Naive B cell (primary cell): ENCODE measurements at regions not wholly inside any gene's neighbourhood (a gene's known extent, or its start where the extent isn't known, plus 50 kb on each side); places are given as distances from the start of the nearest gene placed in this dataset.
A peak's percentile ranks its signal among the peaks of the same experiment; 100 is the strongest.
"Not testable (repeated sequence)": the region's sequence is repeated elsewhere in the genome, so short reads cannot be mapped to it uniquely, and the experiment has no call there.

Experiments
- ATAC-seq, 2 donors: fragments of 150-1000 bp; cut with Tn5 transposase; 2 replicates each; pipeline ENCODE4 v1.10.0; 2021; ENCODE audit warnings: low read depth in 2 of 2, mild to moderate bottlenecking in 2 of 2, moderate library complexity in 2 of 2
- DNase-seq: peaks from one replicate; pipeline ENCODE4 v3.0.0; 2022
- H3K27ac Mint-ChIP-seq, 6 donors: one replicate each; pipeline ENCODE4 v1.8.0; 2020 to 2022; ENCODE audit warnings: mild to moderate bottlenecking in 6 of 6, mixed read lengths in 6 of 6, moderate library complexity in 5 of 6, inconsistent platforms in 2 of 6
- H3K27me3 Mint-ChIP-seq, 3 donors: one replicate each; pipeline ENCODE4 v1.8.0; 2021 to 2022; ENCODE audit warnings: mixed read lengths in 3 of 3, mild to moderate bottlenecking in 1 of 3
- H3K36me3 Mint-ChIP-seq, 2 donors: one replicate each; pipeline ENCODE4 v1.8.0; 2020 to 2022; ENCODE audit warnings: mixed read lengths in 2 of 2, inconsistent platforms in 1 of 2, mild to moderate bottlenecking in 1 of 2
- H3K4me1 Mint-ChIP-seq, 3 donors: one replicate each; pipeline ENCODE4 v1.8.0; 2020 to 2022; ENCODE audit warnings: mixed read lengths in 3 of 3, inconsistent platforms in 1 of 3, mild to moderate bottlenecking in 1 of 3, moderate library complexity in 1 of 3
- H3K4me3 Mint-ChIP-seq, 8 donors: one replicate each; pipeline ENCODE4 v1.8.0; 2020 to 2022; ENCODE audit warnings: mild to moderate bottlenecking in 8 of 8, mixed read lengths in 8 of 8, moderate library complexity in 8 of 8, inconsistent platforms in 2 of 8
- H3K9me3 Mint-ChIP-seq, 7 donors: one replicate each; pipeline ENCODE4 v1.8.0; 2020 to 2022; ENCODE audit warnings: mixed read lengths in 7 of 7, mild to moderate bottlenecking in 5 of 7, inconsistent platforms in 2 of 7, moderate library complexity in 1 of 7

GRCh38 chr5:39547553-39548154 lies 122.9 kb upstream of the DAB2 start:
- no peak overlapping the region for H3K27ac Mint-ChIP-seq
- H3K9me3 Mint-ChIP-seq = peaks cover 0 to 5% (median 2%) of the 10 kb centered on the region in 7 donors
- no peaks in the 10 kb centered on the region for H3K36me3 Mint-ChIP-seq
- H3K4me3 Mint-ChIP-seq = no peak overlapping the region
- peak; percentile 16 for DNase-seq
- no peak for ATAC-seq
- H3K27me3 Mint-ChIP-seq = peaks cover 13 to 18% (median 16%) of the 10 kb centered on the region in 3 donors
- no peaks in the 10 kb centered on the region for H3K4me1 Mint-ChIP-seq

DNA sequence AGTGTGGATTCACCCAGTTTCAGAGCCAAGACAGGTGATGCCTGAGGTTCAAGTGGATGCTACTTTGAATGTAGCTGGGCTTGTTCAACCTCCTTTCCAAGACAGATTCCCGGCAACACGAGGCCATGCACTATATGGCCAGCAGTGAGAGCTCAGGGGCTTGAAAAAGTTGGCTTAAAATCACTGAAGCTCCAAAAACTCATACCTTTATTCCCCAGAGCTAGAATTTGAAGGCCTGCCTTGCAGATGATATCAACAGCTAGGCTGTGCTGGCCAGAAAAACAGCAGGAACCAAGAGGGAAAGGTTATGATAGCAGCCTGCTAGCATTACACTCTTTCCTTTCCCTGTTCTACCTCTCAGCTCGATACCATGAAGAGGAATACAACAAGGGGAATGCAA lies 120.2 kb upstream of the DAB2 start:
- Mint-ChIP-seq H3K4me3 (no peak overlapping the region), H3K4me1 (no peaks in the 10 kb centered on the region), H3K27me3 (peaks cover 0 to 10% (median 1%) of the 10 kb centered on the region in 3 donors), H3K36me3 (no peaks in the 10 kb centered on the region), H3K9me3 (no peaks in the 10 kb centered on the region), H3K27ac (no peak overlapping the region)
- DNase-seq (no peak), ATAC-seq (no peak)

GRCh38 chr5:39543335-39543734 lies 118.6 kb upstream of the DAB2 start:
- DNase-seq (no peak), ATAC-seq (no peak)
- Mint-ChIP-seq H3K27me3 (peaks cover 2 to 10% (median 6%) of the 10 kb centered on the region in 3 donors), H3K4me3 (no peak overlapping the region), H3K27ac (no peak overlapping the region), H3K9me3 (no peaks in the 10 kb centered on the region), H3K4me1 (no peaks in the 10 kb centered on the region), H3K36me3 (no peaks in the 10 kb centered on the region)

GRCh38 chr5:39542511-39543285 lies 117.9 kb upstream of the DAB2 start:
- no peak for DNase-seq
- H3K36me3 Mint-ChIP-seq = no peaks in the 10 kb centered on the region
- ATAC-seq = no peak
- H3K9me3 Mint-ChIP-seq = no peaks in the 10 kb centered on the region
- no peaks in the 10 kb centered on the region for H3K4me1 Mint-ChIP-seq
- H3K4me3 Mint-ChIP-seq = no peak overlapping the region
- no peak overlapping the region for H3K27ac Mint-ChIP-seq
- peaks cover 6 to 15% (median 8%) of the 10 kb centered on the region in 3 donors for H3K27me3 Mint-ChIP-seq

DNA sequence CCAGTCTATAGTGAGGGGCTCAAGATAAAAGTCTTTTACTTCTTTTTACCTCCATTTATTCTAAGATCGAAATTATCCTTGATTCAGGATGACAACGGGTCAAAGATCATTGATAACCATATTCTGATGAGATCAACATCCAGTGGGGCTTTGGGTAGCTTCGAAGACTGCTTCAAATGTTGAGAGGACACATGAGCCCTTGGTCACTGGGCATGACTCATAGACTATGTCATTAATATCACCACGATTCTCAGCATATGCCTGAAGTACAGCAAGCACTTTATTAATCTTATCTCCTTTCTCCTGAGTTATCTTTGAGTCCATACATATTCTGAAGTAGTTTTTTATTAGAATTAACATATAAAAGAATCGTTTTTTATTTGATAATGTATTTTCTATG lies 117.1 kb upstream of the DAB2 start:
- Mint-ChIP-seq H3K4me3 (no peak overlapping the region), H3K9me3 (no peaks in the 10 kb centered on the region)

DNA sequence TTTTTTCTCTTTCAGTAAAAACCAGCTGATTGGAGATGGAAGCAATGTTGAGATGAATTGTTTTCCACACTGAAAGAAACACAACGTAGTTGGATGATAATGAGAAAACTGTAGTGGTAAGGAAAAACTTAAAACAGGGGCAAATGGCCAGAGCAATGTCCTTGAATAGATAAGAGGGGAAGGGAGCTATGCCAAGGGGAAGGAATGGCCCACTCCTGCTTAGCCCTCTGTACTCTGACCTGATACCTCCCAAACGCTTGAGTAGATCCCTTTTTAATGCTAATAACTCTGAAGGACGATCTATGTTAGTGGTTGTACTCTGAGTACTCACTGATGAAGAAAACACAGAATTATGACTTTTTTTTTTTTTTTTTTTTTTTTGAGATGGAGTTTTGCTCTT lies 114.7 kb upstream of the DAB2 start:
- H3K4me3 Mint-ChIP-seq = no peak overlapping the region
- no peak overlapping the region for H3K27ac Mint-ChIP-seq
- no peaks in the 10 kb centered on the region for H3K4me1 Mint-ChIP-seq
- H3K9me3 Mint-ChIP-seq = no peaks in the 10 kb centered on the region
- H3K27me3 Mint-ChIP-seq = peaks cover 6 to 21% (median 12%) of the 10 kb centered on the region in 3 donors
- H3K36me3 Mint-ChIP-seq = no peaks in the 10 kb centered on the region
- DNase-seq = no peak
- no peak for ATAC-seq

More for the DNA sequence above, 117.1 kb upstream of the DAB2 start:
- ATAC-seq (no peak), DNase-seq (no peak)
- Mint-ChIP-seq H3K4me1 (no peaks in the 10 kb centered on the region), H3K27ac (no peak overlapping the region), H3K27me3 (peaks cover 6 to 19% (median 12%) of the 10 kb centered on the region in 3 donors), H3K36me3 (no peaks in the 10 kb centered on the region)

DNA sequence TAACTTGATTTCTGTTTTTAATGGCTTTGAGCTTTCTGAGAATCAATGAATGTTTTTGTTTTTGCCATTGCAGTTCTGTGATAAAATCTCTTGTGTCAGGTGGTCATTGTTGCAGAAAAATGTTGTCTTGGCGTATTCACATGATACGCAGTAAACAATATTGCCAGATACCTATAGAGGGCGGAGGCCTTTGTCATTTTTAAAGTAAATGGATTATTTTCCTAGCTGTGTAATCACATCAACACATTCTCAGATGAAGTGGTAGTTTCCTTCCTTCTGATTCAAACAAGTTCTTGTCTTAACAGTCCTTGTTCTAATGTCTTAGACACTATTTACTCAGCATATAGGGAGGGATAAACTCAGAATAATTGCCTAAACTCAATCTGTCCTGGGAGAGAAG lies 109.9 kb upstream of the DAB2 start:
- Mint-ChIP-seq H3K27me3 (peaks cover 6 to 21% (median 20%) of the 10 kb centered on the region in 3 donors), H3K4me1 (no peaks in the 10 kb centered on the region), H3K4me3 (no peak overlapping the region), H3K27ac (no peak overlapping the region), H3K9me3 (no peaks in the 10 kb centered on the region), H3K36me3 (no peaks in the 10 kb centered on the region)
- ATAC-seq (no peak), DNase-seq (no peak)

- no peaks in the 10 kb centered on the region for H3K9me3 Mint-ChIP-seq
- ATAC-seq (no peak), DNase-seq (no peak)
- H3K27ac Mint-ChIP-seq = no peak overlapping the region
- no peaks in the 10 kb centered on the region for H3K36me3 Mint-ChIP-seq
- no peak overlapping the region for H3K4me3 Mint-ChIP-seq
- peaks cover 2 to 20% (median 16%) of the 10 kb centered on the region in 3 donors for H3K27me3 Mint-ChIP-seq
- H3K4me1 Mint-ChIP-seq = no peaks in the 10 kb centered on the region
Observed at GRCh38 chr5:39533749-39534148, 109.0 kb upstream of the DAB2 start.

- no peaks in the 10 kb centered on the region for H3K36me3 Mint-ChIP-seq
- no peak overlapping the region for H3K27ac Mint-ChIP-seq
- DNase-seq (no peak), ATAC-seq (no peak)
- no peaks in the 10 kb centered on the region for H3K9me3 Mint-ChIP-seq
- no peak overlapping the region for H3K4me3 Mint-ChIP-seq
- no peaks in the 10 kb centered on the region for H3K4me1 Mint-ChIP-seq
- H3K27me3 Mint-ChIP-seq = peaks cover 0 to 10% (median 10%) of the 10 kb centered on the region in 3 donors
Observed at GRCh38 chr5:39532511-39532910, 107.7 kb upstream of the DAB2 start.

GRCh38 chr5:39531306-39531705 lies 106.5 kb upstream of the DAB2 start:
- ATAC-seq (peak in 1 of 2 donors; percentile 28), DNase-seq (no peak)
- Mint-ChIP-seq H3K9me3 (no peaks in the 10 kb centered on the region), H3K4me1 (peaks cover 0 to 5% (median 0%) of the 10 kb centered on the region in 3 donors), H3K27ac (peak overlapping the region in 1 of 6 donors; percentile 7), H3K4me3 (no peak overlapping the region), H3K27me3 (peaks cover 0 to 8% (median 7%) of the 10 kb centered on the region in 3 donors), H3K36me3 (no peaks in the 10 kb centered on the region)

DNA sequence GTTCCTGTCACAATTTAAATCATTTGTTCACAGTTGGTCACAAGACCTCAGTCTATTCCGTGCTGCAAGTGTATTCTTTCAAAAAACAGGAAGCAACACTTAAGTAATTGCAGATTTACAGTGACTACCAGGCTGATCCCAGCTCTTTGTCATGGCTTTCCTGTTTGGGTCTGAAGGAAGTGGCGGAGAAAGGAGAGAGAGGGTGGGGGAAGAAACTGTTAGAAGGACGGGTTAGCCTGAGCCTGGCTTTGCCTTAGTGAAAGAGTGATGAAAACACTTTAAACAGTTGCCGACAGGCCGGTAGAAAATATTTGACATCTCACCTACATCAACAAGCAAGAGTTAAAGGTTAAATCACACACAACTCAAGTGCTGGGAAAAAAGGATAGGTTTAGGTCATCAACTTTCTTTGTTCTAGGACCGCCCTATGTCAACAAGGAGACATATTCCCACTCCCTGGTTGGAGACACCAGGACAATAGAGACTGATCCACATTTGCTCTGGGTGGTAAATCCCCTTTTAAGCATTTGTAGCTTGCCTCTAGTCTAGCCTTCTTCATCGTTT lies 102.2 kb upstream of the DAB2 start:
- H3K27ac Mint-ChIP-seq = no peak overlapping the region
- H3K27me3 Mint-ChIP-seq = peaks cover 0 to 21% (median 13%) of the 10 kb centered on the region in 3 donors
- ATAC-seq (no peak), DNase-seq (no peak)
- peaks cover 0 to 5% (median 0%) of the 10 kb centered on the region in 3 donors for H3K4me1 Mint-ChIP-seq
- H3K9me3 Mint-ChIP-seq = no peaks in the 10 kb centered on the region
- no peaks in the 10 kb centered on the region for H3K36me3 Mint-ChIP-seq
- H3K4me3 Mint-ChIP-seq = no peak overlapping the region

GRCh38 chr5:39525781-39526180 lies 101.0 kb upstream of the DAB2 start:
- H3K27me3 Mint-ChIP-seq = peaks cover 10 to 28% (median 13%) of the 10 kb centered on the region in 3 donors
- H3K27ac Mint-ChIP-seq, H3K4me3 Mint-ChIP-seq, H3K9me3 Mint-ChIP-seq, DNase-seq, H3K4me1 Mint-ChIP-seq, H3K36me3 Mint-ChIP-seq, ATAC-seq: not testable (repeated sequence)

DNA sequence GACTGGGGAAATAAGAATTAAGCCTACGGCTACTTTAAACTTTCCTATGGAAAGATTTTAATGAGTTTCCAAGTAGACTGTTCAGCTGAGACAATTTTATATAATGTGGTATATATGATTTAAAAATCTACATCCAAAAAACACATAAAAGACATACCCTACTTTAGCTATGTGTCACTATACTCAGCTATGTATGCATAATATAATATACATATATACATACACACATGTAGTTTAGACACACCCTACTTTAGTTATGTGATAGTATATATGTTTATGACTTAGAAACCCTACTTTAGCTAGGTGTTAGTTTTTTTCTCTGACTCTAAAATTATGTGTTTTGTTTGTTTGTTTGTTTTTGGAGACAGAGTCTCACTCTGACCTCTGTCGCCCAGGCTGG lies 100.5 kb upstream of the DAB2 start:
- Mint-ChIP-seq H3K36me3 (no peaks in the 10 kb centered on the region), H3K27me3 (peaks cover 10 to 26% (median 13%) of the 10 kb centered on the region in 3 donors), H3K27ac (no peak overlapping the region), H3K4me3 (no peak overlapping the region), H3K4me1 (peaks cover 0 to 5% (median 0%) of the 10 kb centered on the region in 3 donors), H3K9me3 (peaks cover 0 to 9% (median 0%) of the 10 kb centered on the region in 7 donors)
- DNase-seq (no peak), ATAC-seq (no peak)

DNA sequence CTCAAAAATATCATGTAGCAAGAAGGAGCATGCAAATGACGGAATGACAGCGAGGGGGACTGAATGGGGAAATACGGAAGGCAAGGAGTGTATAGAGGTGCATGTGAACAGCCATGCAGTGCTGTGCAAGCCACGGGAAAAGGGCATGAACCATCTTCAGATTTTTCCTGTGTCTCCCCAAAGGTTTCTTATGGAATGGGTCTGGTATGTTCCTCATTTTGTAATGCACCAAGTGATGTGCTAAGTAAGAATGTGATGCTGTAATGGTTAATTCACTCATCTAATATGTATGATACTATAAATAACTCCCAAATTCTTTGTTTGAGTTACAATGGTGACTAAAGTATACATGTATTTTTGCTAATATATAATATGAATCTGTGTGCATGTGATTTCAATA lies 99.0 kb upstream of the DAB2 start:
- Mint-ChIP-seq H3K27ac (no peak overlapping the region), H3K4me1 (peaks cover 0 to 5% (median 0%) of the 10 kb centered on the region in 3 donors), H3K4me3 (no peak overlapping the region), H3K9me3 (peaks cover 0 to 9% (median 0%) of the 10 kb centered on the region in 7 donors), H3K27me3 (peaks cover 10 to 20% (median 13%) of the 10 kb centered on the region in 3 donors), H3K36me3 (no peaks in the 10 kb centered on the region)
- ATAC-seq (no peak), DNase-seq (no peak)
